ENCODE measurements at regions not wholly inside any gene's neighbourhood (a gene's known extent, or its start where the extent isn't known, plus 50 kb on each side); places are given as distances from the start of the nearest gene placed in this dataset.

- Histone ChIP-seq H3K9me3 (ENCODE audit: control insufficient read depth in 2 of 2, low read length in 2 of 2) (no peaks in the 10 kb centered on the region), H3K4me3 (ENCODE audit: low read length in 2 of 2) (no peak overlapping the region), H3K9ac (ENCODE audit: low read depth in 1 of 2, low read length in 2 of 2) (no peak overlapping the region), H3K27ac (ENCODE audit: low read depth in 2 of 2, low read length in 2 of 2) (no peak overlapping the region), H3K4me1 (ENCODE audit: control insufficient read depth in 2 of 2, insufficient read depth in 2 of 2, low read length in 2 of 2) (peaks cover 34 to 44% of the 10 kb centered on the region in 2 donors), H3K36me3 (ENCODE audit: control insufficient read depth in 2 of 2, insufficient read depth in 2 of 2, low read length in 2 of 2) (peaks cover 0 to 3% of the 10 kb centered on the region in 2 donors), H3K27me3 (ENCODE audit: control insufficient read depth in 2 of 2, insufficient read depth in 2 of 2, low read length in 2 of 2) (no peaks in the 10 kb centered on the region)
These were observed 111.7 kb upstream of the IPO9 start for GRCh38 chr1:201717286-201717685.

GRCh38 chr1:201718346-201719202 is 110.4 kb upstream of the IPO9 start:
- no peaks in the 10 kb centered on the region for H3K27me3 ChIP-seq (ENCODE audit: control insufficient read depth in 2 of 2, insufficient read depth in 2 of 2, low read length in 2 of 2)
- peak overlapping the region in 1 of 2 donors; percentile 77 for H3K27ac ChIP-seq (ENCODE audit: low read depth in 2 of 2, low read length in 2 of 2)
- H3K4me1 ChIP-seq (ENCODE audit: control insufficient read depth in 2 of 2, insufficient read depth in 2 of 2, low read length in 2 of 2), result peaks cover 21 to 34% of the 10 kb centered on the region in 2 donors
- no peak overlapping the region for H3K9ac ChIP-seq (ENCODE audit: low read depth in 1 of 2, low read length in 2 of 2)
- no peak overlapping the region for H3K4me3 ChIP-seq (ENCODE audit: low read length in 2 of 2)
- no peaks in the 10 kb centered on the region for H3K9me3 ChIP-seq (ENCODE audit: control insufficient read depth in 2 of 2, low read length in 2 of 2)
- H3K36me3 ChIP-seq (ENCODE audit: control insufficient read depth in 2 of 2, insufficient read depth in 2 of 2, low read length in 2 of 2), result peaks cover 0 to 3% of the 10 kb centered on the region in 2 donors

- peaks cover 12 to 31% of the 10 kb centered on the region in 2 donors for H3K4me1 ChIP-seq (ENCODE audit: control insufficient read depth in 2 of 2, insufficient read depth in 2 of 2, low read length in 2 of 2)
- H3K9me3 ChIP-seq (ENCODE audit: control insufficient read depth in 2 of 2, low read length in 2 of 2), result no peaks in the 10 kb centered on the region
- peaks cover 0 to 3% of the 10 kb centered on the region in 2 donors for H3K36me3 ChIP-seq (ENCODE audit: control insufficient read depth in 2 of 2, insufficient read depth in 2 of 2, low read length in 2 of 2)
- no peak overlapping the region for H3K9ac ChIP-seq (ENCODE audit: low read depth in 1 of 2, low read length in 2 of 2)
- no peaks in the 10 kb centered on the region for H3K27me3 ChIP-seq (ENCODE audit: control insufficient read depth in 2 of 2, insufficient read depth in 2 of 2, low read length in 2 of 2)
- no peak overlapping the region for H3K4me3 ChIP-seq (ENCODE audit: low read length in 2 of 2)
- H3K27ac ChIP-seq (ENCODE audit: low read depth in 2 of 2, low read length in 2 of 2), result peak overlapping the region; percentile 73 to 77
These were observed 109.0 kb upstream of the IPO9 start for GRCh38 chr1:201719812-201720521.

GRCh38 chr1:201720522-201720844 is 108.5 kb upstream of the IPO9 start:
- peak overlapping the region; percentile 73 to 77 for H3K27ac ChIP-seq (ENCODE audit: low read depth in 2 of 2, low read length in 2 of 2)
- peaks cover 9 to 30% of the 10 kb centered on the region in 2 donors for H3K4me1 ChIP-seq (ENCODE audit: control insufficient read depth in 2 of 2, insufficient read depth in 2 of 2, low read length in 2 of 2)
- H3K9me3 ChIP-seq (ENCODE audit: control insufficient read depth in 2 of 2, low read length in 2 of 2), result no peaks in the 10 kb centered on the region
- H3K36me3 ChIP-seq (ENCODE audit: control insufficient read depth in 2 of 2, insufficient read depth in 2 of 2, low read length in 2 of 2), result peaks cover 0 to 3% of the 10 kb centered on the region in 2 donors
- no peak overlapping the region for H3K4me3 ChIP-seq (ENCODE audit: low read length in 2 of 2)
- no peaks in the 10 kb centered on the region for H3K27me3 ChIP-seq (ENCODE audit: control insufficient read depth in 2 of 2, insufficient read depth in 2 of 2, low read length in 2 of 2)
- no peak overlapping the region for H3K9ac ChIP-seq (ENCODE audit: low read depth in 1 of 2, low read length in 2 of 2)

- peaks cover 0 to 3% of the 10 kb centered on the region in 2 donors for H3K36me3 ChIP-seq (ENCODE audit: control insufficient read depth in 2 of 2, insufficient read depth in 2 of 2, low read length in 2 of 2)
- H3K4me3 ChIP-seq (ENCODE audit: low read length in 2 of 2), result no peak overlapping the region
- no peaks in the 10 kb centered on the region for H3K27me3 ChIP-seq (ENCODE audit: control insufficient read depth in 2 of 2, insufficient read depth in 2 of 2, low read length in 2 of 2)
- H3K4me1 ChIP-seq (ENCODE audit: control insufficient read depth in 2 of 2, insufficient read depth in 2 of 2, low read length in 2 of 2), result peaks cover 8 to 28% of the 10 kb centered on the region in 2 donors
- H3K9ac ChIP-seq (ENCODE audit: low read depth in 1 of 2, low read length in 2 of 2), result no peak overlapping the region
- H3K27ac ChIP-seq (ENCODE audit: low read depth in 2 of 2, low read length in 2 of 2), result peak overlapping the region; percentile 73 to 77
- H3K9me3 ChIP-seq (ENCODE audit: control insufficient read depth in 2 of 2, low read length in 2 of 2), result no peaks in the 10 kb centered on the region
These were observed 107.6 kb upstream of the IPO9 start for GRCh38 chr1:201721082-201722049.

GRCh38 chr1:201724039-201724765 is 104.8 kb upstream of the IPO9 start:
- Histone ChIP-seq H3K9me3 (ENCODE audit: control insufficient read depth in 2 of 2, low read length in 2 of 2) (no peaks in the 10 kb centered on the region), H3K9ac (ENCODE audit: low read depth in 1 of 2, low read length in 2 of 2) (no peak overlapping the region), H3K36me3 (ENCODE audit: control insufficient read depth in 2 of 2, insufficient read depth in 2 of 2, low read length in 2 of 2) (no peaks in the 10 kb centered on the region), H3K4me1 (ENCODE audit: control insufficient read depth in 2 of 2, insufficient read depth in 2 of 2, low read length in 2 of 2) (peaks cover 8 to 22% of the 10 kb centered on the region in 2 donors), H3K27me3 (ENCODE audit: control insufficient read depth in 2 of 2, insufficient read depth in 2 of 2, low read length in 2 of 2) (no peaks in the 10 kb centered on the region), H3K27ac (ENCODE audit: low read depth in 2 of 2, low read length in 2 of 2) (peak overlapping the region; percentile 59 to 64), H3K4me3 (ENCODE audit: low read length in 2 of 2) (no peak overlapping the region)

GRCh38 chr1:201724766-201725118 is 104.2 kb upstream of the IPO9 start:
- Histone ChIP-seq H3K27ac (ENCODE audit: low read depth in 2 of 2, low read length in 2 of 2) (peak overlapping the region; percentile 59 to 64), H3K9me3 (ENCODE audit: control insufficient read depth in 2 of 2, low read length in 2 of 2) (no peaks in the 10 kb centered on the region), H3K27me3 (ENCODE audit: control insufficient read depth in 2 of 2, insufficient read depth in 2 of 2, low read length in 2 of 2) (no peaks in the 10 kb centered on the region), H3K9ac (ENCODE audit: low read depth in 1 of 2, low read length in 2 of 2) (no peak overlapping the region), H3K4me3 (ENCODE audit: low read length in 2 of 2) (no peak overlapping the region), H3K36me3 (ENCODE audit: control insufficient read depth in 2 of 2, insufficient read depth in 2 of 2, low read length in 2 of 2) (no peaks in the 10 kb centered on the region), H3K4me1 (ENCODE audit: control insufficient read depth in 2 of 2, insufficient read depth in 2 of 2, low read length in 2 of 2) (peaks cover 7 to 22% of the 10 kb centered on the region in 2 donors)

- H3K27ac ChIP-seq (ENCODE audit: low read depth in 2 of 2, low read length in 2 of 2), result no peak overlapping the region
- H3K27me3 ChIP-seq (ENCODE audit: control insufficient read depth in 2 of 2, insufficient read depth in 2 of 2, low read length in 2 of 2), result no peaks in the 10 kb centered on the region
- H3K36me3 ChIP-seq (ENCODE audit: control insufficient read depth in 2 of 2, insufficient read depth in 2 of 2, low read length in 2 of 2), result no peaks in the 10 kb centered on the region
- H3K9ac ChIP-seq (ENCODE audit: low read depth in 1 of 2, low read length in 2 of 2), result no peak overlapping the region
- no peak overlapping the region for H3K4me3 ChIP-seq (ENCODE audit: low read length in 2 of 2)
- H3K4me1 ChIP-seq (ENCODE audit: control insufficient read depth in 2 of 2, insufficient read depth in 2 of 2, low read length in 2 of 2), result peaks cover 0 to 9% of the 10 kb centered on the region in 2 donors
- no peaks in the 10 kb centered on the region for H3K9me3 ChIP-seq (ENCODE audit: control insufficient read depth in 2 of 2, low read length in 2 of 2)
These were observed 102.3 kb upstream of the IPO9 start for GRCh38 chr1:201726700-201727099.

GRCh38 chr1:201728731-201729130 is 100.2 kb upstream of the IPO9 start:
- peaks cover 0 to 9% of the 10 kb centered on the region in 2 donors for H3K4me1 ChIP-seq (ENCODE audit: control insufficient read depth in 2 of 2, insufficient read depth in 2 of 2, low read length in 2 of 2)
- H3K27me3 ChIP-seq (ENCODE audit: control insufficient read depth in 2 of 2, insufficient read depth in 2 of 2, low read length in 2 of 2), result no peaks in the 10 kb centered on the region
- no peak overlapping the region for H3K27ac ChIP-seq (ENCODE audit: low read depth in 2 of 2, low read length in 2 of 2)
- H3K36me3 ChIP-seq (ENCODE audit: control insufficient read depth in 2 of 2, insufficient read depth in 2 of 2, low read length in 2 of 2), result no peaks in the 10 kb centered on the region
- H3K9ac ChIP-seq (ENCODE audit: low read depth in 1 of 2, low read length in 2 of 2), result no peak overlapping the region
- H3K9me3 ChIP-seq (ENCODE audit: control insufficient read depth in 2 of 2, low read length in 2 of 2), result no peaks in the 10 kb centered on the region
- no peak overlapping the region for H3K4me3 ChIP-seq (ENCODE audit: low read length in 2 of 2)

All from mucosa of rectum (tissue), 2 donors.